Liver (tissue), 8 donors: ENCODE measurements at regions not wholly inside any gene's neighbourhood (a gene's known extent, or its start where the extent isn't known, plus 50 kb on each side); places are given as distances from the start of the nearest gene placed in this dataset. TPM values are rescaled to one million over a fixed set of nuclear protein-coding genes. Genes with fewer than 3 reads are reported as not detected.

Experiments
- DNase-seq: peaks from one replicate; pipeline ENCODE4 v3.0.0-alpha.2; 2017; ENCODE audit warnings: low spot score
- H3K27ac ChIP-seq, 2 donors: one replicate each; pipeline ENCODE4 v1.7.0; 2013; ENCODE audit warnings: inconsistent platforms in 2 of 2, low read length in 2 of 2, control low read depth in 1 of 2, low read depth in 1 of 2, mild to moderate bottlenecking in 1 of 2
- H3K27me3 ChIP-seq, 4 donors: one replicate each; pipeline versions ENCODE4 v1.6.1 to v1.7.0; 2013; ENCODE audit warnings: low read length in 3 of 4, inconsistent platforms in 1 of 4, mild to moderate bottlenecking in 1 of 4, moderate library complexity in 1 of 4; ENCODE audit not compliant: control insufficient read depth in 4 of 4, insufficient read depth in 4 of 4
- H3K36me3 ChIP-seq, 4 donors: one replicate each; pipeline versions ENCODE4 v1.6.1 to v1.7.0; 2013; ENCODE audit warnings: low read length in 3 of 4, mild to moderate bottlenecking in 3 of 4, low read depth in 1 of 4, moderate library complexity in 1 of 4; ENCODE audit not compliant: control insufficient read depth in 4 of 4, insufficient read depth in 3 of 4
- H3K4me1 ChIP-seq, 4 donors: one replicate each; pipeline versions ENCODE4 v1.6.1 to v1.7.0; 2013; ENCODE audit warnings: low read length in 3 of 4, mild to moderate bottlenecking in 3 of 4, moderate library complexity in 1 of 4; ENCODE audit not compliant: control insufficient read depth in 4 of 4, insufficient read depth in 4 of 4
- H3K4me3 ChIP-seq, 3 donors: one replicate each; pipeline versions ENCODE4 v1.6.1 to v1.7.0; 2013; ENCODE audit warnings: low read length in 3 of 3, control low read depth in 1 of 3, low read depth in 1 of 3, mild to moderate bottlenecking in 1 of 3
- H3K9ac ChIP-seq, 2 donors: one replicate each; pipeline ENCODE4 v1.7.0; 2013; ENCODE audit warnings: low read length in 2 of 2, mild to moderate bottlenecking in 2 of 2, moderate library complexity in 2 of 2, control low read depth in 1 of 2, low read depth in 1 of 2
- H3K9me3 ChIP-seq, 4 donors: one replicate each; pipeline versions ENCODE4 v1.6.1 to v1.7.0; 2013; ENCODE audit warnings: low read length in 3 of 4; ENCODE audit not compliant: control insufficient read depth in 4 of 4
- FOXA2 ChIP-seq: IDR thresholded peaks from 2 replicates; pipeline ENCODE4 v1.6.1; 2016; ENCODE audit warnings: antibody characterized with exemption
- JUND ChIP-seq, 2 donors: IDR thresholded peaks; 2 replicates each; pipeline ENCODE4 v1.6.1; 2016; ENCODE audit warnings: antibody characterized with exemption in 2 of 2
- NR2F2 ChIP-seq: IDR thresholded peaks from 2 replicates; pipeline ENCODE4 v1.6.1; 2016; ENCODE audit warnings: antibody characterized with exemption
- REST ChIP-seq: IDR thresholded peaks from 2 replicates; pipeline ENCODE4 v1.6.1; 2016; ENCODE audit warnings: antibody characterized with exemption, mild to moderate bottlenecking
- RXRA ChIP-seq, 2 donors: IDR thresholded peaks; 2 replicates each; pipeline ENCODE4 v1.6.1; 2017 to 2018; ENCODE audit warnings: antibody characterized with exemption in 2 of 2, mild to moderate bottlenecking in 1 of 2
- TAF1 ChIP-seq: conservative IDR thresholded peaks from 2 replicates; pipeline ENCODE4 v1.6.1; 2016; ENCODE audit warnings: antibody characterized with exemption, mild to moderate bottlenecking
- ZBTB33 ChIP-seq: IDR thresholded peaks from 2 replicates; pipeline ENCODE4 v1.6.1; 2016; ENCODE audit warnings: antibody characterized with exemption
- WGBS: extraction: QIAGEN DNeasy Blood & Tissue Kit; methylation state at CpG from one replicate; pipeline ENCODE4 v1.1.7; 2013; 5-methylcytosine and 5-hydroxymethylcytosine counted together
- small RNA-seq: library from RNA; depleted of rRNA; stranded (forward); fragments of <200 nt; gene quantifications from one replicate; pipeline ENCODE3, GENCODE V24; 2014
- donor health status: healthy.
- donor health status: healthy.
- donor health status: healthy.
- donor health status: healthy.

- Histone ChIP-seq H3K9ac (no peak overlapping the region), H3K4me1 (no peaks in the 10 kb centered on the region), H3K36me3 (no peaks in the 10 kb centered on the region), H3K9me3 (no peaks in the 10 kb centered on the region), H3K27ac (no peak overlapping the region), H3K4me3 (no peak overlapping the region), H3K27me3 (no peaks in the 10 kb centered on the region)
- DNase-seq: no peak
- TF ChIP-seq FOXA2 (no peak), RXRA (IDR thresholded peaks at IDR 0.05) (no peak), REST (no peak), TAF1 (no peak), NR2F2 (no peak), ZBTB33 (no peak), JUND (IDR thresholded peaks at IDR 0.05) (no peak)
- WGBS: 48% methylated on average over 9 of the region's 9 CpGs
Observed at GRCh38 chr5:121797681-121798518, 53.8 kb upstream of the FTMT start.

Small RNAs in the stretch of these regions (small RNA-seq; reads per million reads assigned to genes)
- not detected for gene AC010350.1
